ENCODE measurements at regions not wholly inside any gene's neighbourhood (a gene's known extent, or its start where the extent isn't known, plus 50 kb on each side); places are given as distances from the start of the nearest gene placed in this dataset.

DNA sequence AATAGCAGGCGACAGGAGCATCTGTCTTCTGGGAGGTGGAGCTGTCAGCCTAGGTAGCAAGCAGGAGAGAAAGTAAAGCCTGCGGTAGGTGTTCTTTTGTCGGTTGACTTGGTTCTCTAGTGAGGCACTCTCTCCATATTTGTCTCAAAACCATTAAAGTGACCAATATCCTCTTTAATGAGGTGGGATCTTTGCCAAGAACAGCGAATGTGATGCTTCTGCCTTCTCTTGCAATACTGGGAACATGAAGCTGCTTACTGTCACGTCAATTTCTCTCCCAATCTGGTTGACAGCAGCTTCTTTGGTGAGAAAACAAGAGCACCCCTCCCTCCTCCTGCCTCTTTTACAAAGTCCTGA lies 176.7 kb downstream of the ABCC12 start:
- TF ChIP-seq EZH2 (IDR thresholded peaks at IDR 0.05; ENCODE audit: low read depth, low read length, severe bottlenecking) (no peak), SUZ12 (IDR thresholded peaks at IDR 0.05; ENCODE audit: low read length) (no peak), KDM4A (IDR thresholded peaks at IDR 0.05; ENCODE audit: low read depth, low read length, severe bottlenecking) (no peak), HDAC2 (IDR thresholded peaks at IDR 0.05; ENCODE audit: borderline replicate concordance in 1 of 2, low read depth in 2 of 2, low read length in 2 of 2) (no peak), FOSL1 (IDR thresholded peaks at IDR 0.05; ENCODE audit: insufficient read depth, low read depth, low read length) (no peak), TCF12 (IDR thresholded peaks at IDR 0.05; ENCODE audit: low read depth, low read length) (no peak), TEAD4 (IDR thresholded peaks at IDR 0.05; ENCODE audit: low read depth, low read length) (no peak), JUN (IDR thresholded peaks at IDR 0.05; ENCODE audit: low read depth, low read length) (no peak), GABPA (IDR thresholded peaks at IDR 0.05; ENCODE audit: borderline replicate concordance, insufficient read depth, low read length) (no peak), ZNF274 (IDR thresholded peaks at IDR 0.05; ENCODE audit: borderline replicate concordance, extremely low read depth, low read length) (no peak), KDM5A (IDR thresholded peaks at IDR 0.05; ENCODE audit: low read length) (no peak)
- TF ChIP-seq, protein P1, sequence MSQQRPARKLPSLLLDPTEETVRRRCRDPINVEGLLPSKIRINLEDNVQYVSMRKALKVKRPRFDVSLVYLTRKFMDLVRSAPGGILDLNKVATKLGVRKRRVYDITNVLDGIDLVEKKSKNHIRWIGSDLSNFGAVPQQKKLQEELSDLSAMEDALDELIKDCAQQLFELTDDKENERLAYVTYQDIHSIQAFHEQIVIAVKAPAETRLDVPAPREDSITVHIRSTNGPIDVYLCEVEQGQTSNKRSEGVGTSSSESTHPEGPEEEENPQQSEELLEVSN (IDR thresholded peaks at IDR 0.05) = no peak
- no peak for FAIRE-seq

More for the DNA sequence above, 176.7 kb downstream of the ABCC12 start:
- Histone ChIP-seq H2AFZ (ENCODE audit: low read length) (no peak overlapping the region; the same call in 1 of the 2 replicates), H3K4me2 (ENCODE audit: insufficient read depth in 1 of 2, low read depth in 2 of 2, low read length in 2 of 2) (no peak overlapping the region), H3K18ac (ENCODE audit: extremely low read depth, low read length) (no peak overlapping the region), H2BK120ac (replicated peaks; ENCODE audit: low read depth, low read length) (no peak overlapping the region), H2BK12ac (ENCODE audit: low read depth, low read length) (no peak overlapping the region), H3K14ac (ENCODE audit: insufficient read length) (no peak overlapping the region), H4K8ac (ENCODE audit: extremely low read depth, insufficient read depth, low read length) (no peak overlapping the region), H3K9me3 (ENCODE audit: insufficient read depth in 2 of 2, low read depth in 1 of 2, low read length in 1 of 2) (no peaks in the 10 kb centered on the region), H3K4me3 (ENCODE audit: extremely low read depth in 1 of 4, insufficient read depth in 2 of 4, low read depth in 3 of 4, low read length in 4 of 4) (no peak overlapping the region), H3K27ac (ENCODE audit: low read depth, low read length) (no peak overlapping the region), H2AK5ac (ENCODE audit: low read depth, low read length) (no peak overlapping the region), H3K79me1 (ENCODE audit: low read depth, low read length) (no peaks in the 10 kb centered on the region), H3K23ac (ENCODE audit: insufficient read length) (no peak overlapping the region), H2BK5ac (ENCODE audit: low read depth, low read length) (no peak overlapping the region), H2BK15ac (ENCODE audit: low read length) (no peak overlapping the region), H4K5ac (ENCODE audit: insufficient read length, low read depth, low read length) (no peak overlapping the region), H4K20me1 (replicated peaks in 1 of 2; ENCODE audit: control insufficient read depth in 1 of 2, insufficient read depth in 2 of 2, low read length in 2 of 2) (no peaks in the 10 kb centered on the region), H4K91ac (replicated peaks; ENCODE audit: insufficient read length, low read length) (no peak overlapping the region), H3K56ac (replicated peaks; ENCODE audit: insufficient read length, low read depth, low read length) (no peak overlapping the region), H3K9ac (replicated peaks in 1 of 4; ENCODE audit: extremely low read depth in 1 of 4, low read depth in 3 of 4, low read length in 3 of 4) (no peak overlapping the region), H3K27me3 (replicated peaks in 1 of 4; ENCODE audit: control insufficient read depth in 3 of 4, extremely low read depth in 1 of 4, insufficient read depth in 3 of 4, low read length in 3 of 4) (no peaks in the 10 kb centered on the region), H3K4ac (replicated peaks; ENCODE audit: insufficient read length, low read depth, low read length) (no peak overlapping the region), H3K36me3 (ENCODE audit: control insufficient read depth in 2 of 4, insufficient read depth in 4 of 4, low read length in 3 of 4) (no peaks in the 10 kb centered on the region), H3K4me1 (replicated peaks in 1 of 4; ENCODE audit: control insufficient read depth in 3 of 4, insufficient read depth in 4 of 4, low read length in 3 of 4) (no peaks in the 10 kb centered on the region; a peak in 1 of 7 replicates), H2BK20ac (ENCODE audit: low read length) (no peak overlapping the region), H3K23me2 (ENCODE audit: low read depth, low read length) (no peaks in the 10 kb centered on the region), H3K79me2 (ENCODE audit: control insufficient read depth in 1 of 2, insufficient read depth in 2 of 2, low read length in 2 of 2) (no peaks in the 10 kb centered on the region)
- ChIA-PET POLR2A (ENCODE audit: partially characterized antibody) (no interaction called here), CTCF (ENCODE audit: partially characterized antibody) (interaction anchor here (1.1 to 2.0 kb wide), 2 partner anchors 20 to 52 kb away, joined by 3 to 5 read pairs; no protein-coding TSS in a partner anchor)
- 88% methylated on average over 5 of the region's 5 CpGs; no CpG with 5 or more reads in 1 of the 2 experiments for WGBS, 2 experiments (ENCODE audit: extremely low coverage in 1 of 2, insufficient coverage in 1 of 2, insufficient read length in 1 of 2, insufficient replicate concordance in 2 of 2, low coverage in 1 of 2, low lambda C conversion rate in 2 of 2, missing lambda C conversion rate in 1 of 2)
- no peak for DNase-seq (ENCODE audit: low read depth in 1 of 2, low spot score in 2 of 2)
